H1 (cell line): ENCODE measurements at regions not wholly inside any gene's neighbourhood (a gene's known extent, or its start where the extent isn't known, plus 50 kb on each side); places are given as distances from the start of the nearest gene placed in this dataset.

ENCODE experiments used
- CTCF ChIA-PET: fragments of 300-600 bp; sonication (Branson Sonifier 250); formaldehyde crosslinking; loops from one replicate; lab custom pipeline; 2021; ENCODE audit not compliant: partially characterized antibody; lab: Charles Lee
- POLR2A ChIA-PET: fragments of 300-600 bp; sonication (Branson Sonifier 250); formaldehyde crosslinking; loops from one replicate; lab custom pipeline; 2021; ENCODE audit warnings: inconsistent platforms; ENCODE audit not compliant: partially characterized antibody; lab: Charles Lee
- DNase-seq, 2 experiments: peaks; one replicate each; pipeline versions ENCODE4 v3.0.0 to v3.0.0-alpha.2; 2010 to 2022; ENCODE audit warnings: low spot score in 2 of 2, low read depth in 1 of 2, mixed read lengths in 1 of 2
- FAIRE-seq: peaks from 2 replicates; lab custom pipeline; 2011; peaks lifted over from hg19 to GRCh38; lab: Jason Lieb, UNC
- H2AFZ ChIP-seq: 2 replicates; pipeline ENCODE4 v1.8.1; 2012; ENCODE audit warnings: low read length, inconsistent platforms
- H2AK5ac ChIP-seq: 2 replicates; pipeline ENCODE4 v1.6.1; 2013; ENCODE audit warnings: low read depth, low read length
- H2BK120ac ChIP-seq: replicated peaks from 2 replicates; pipeline ENCODE3; 2013; ENCODE audit warnings: low read depth, low read length, inconsistent platforms
- H2BK12ac ChIP-seq: 2 replicates; pipeline ENCODE4 v1.6.1; 2013; ENCODE audit warnings: low read depth, low read length
- H2BK15ac ChIP-seq: 2 replicates; pipeline ENCODE4 v1.6.1; 2013; ENCODE audit warnings: low read length
- H2BK20ac ChIP-seq: 2 replicates; pipeline ENCODE4 v1.6.1; 2013; ENCODE audit warnings: low read length
- H2BK5ac ChIP-seq: 2 replicates; pipeline ENCODE4 v1.6.1; 2013; ENCODE audit warnings: low read depth, low read length
- H3K14ac ChIP-seq: 2 replicates; pipeline ENCODE4 v1.6.1; 2013; ENCODE audit warnings: inconsistent platforms; ENCODE audit not compliant: insufficient read length
- H3K18ac ChIP-seq: 2 replicates; pipeline ENCODE4 v1.6.1; 2013; ENCODE audit warnings: low read length; ENCODE audit errors: extremely low read depth
- H3K23ac ChIP-seq: 2 replicates; pipeline ENCODE4 v1.6.1; 2013; ENCODE audit warnings: inconsistent platforms; ENCODE audit not compliant: insufficient read length
- H3K23me2 ChIP-seq: 2 replicates; pipeline ENCODE4 v1.6.1; 2013; ENCODE audit warnings: low read depth, low read length
- H3K27ac ChIP-seq: 2 replicates; pipeline ENCODE4 v1.6.1; 2011; ENCODE audit warnings: low read depth, low read length, inconsistent platforms
- H3K27me3 ChIP-seq, 4 experiments: replicated peaks in 1 of 4; 1 replicate in 1 of 4; 2 replicates in 3 of 4; pipeline versions ENCODE4 v1.6.1 to v1.8.1; 2011 to 2013; ENCODE audit warnings: low read length in 3 of 4, mild to moderate bottlenecking in 3 of 4, inconsistent platforms in 2 of 4, mixed read lengths in 2 of 4, moderate library complexity in 1 of 4; ENCODE audit not compliant: control insufficient read depth in 3 of 4, insufficient read depth in 3 of 4; ENCODE audit errors: extremely low read depth in 1 of 4
- H3K36me3 ChIP-seq, 4 experiments: 2 replicates each; pipeline versions ENCODE4 v1.6.1 to v1.8.1; 2011 to 2013; ENCODE audit warnings: mild to moderate bottlenecking in 4 of 4, low read length in 3 of 4, moderate library complexity in 2 of 4, control low read depth in 1 of 4, inconsistent platforms in 1 of 4; ENCODE audit not compliant: insufficient read depth in 4 of 4, control insufficient read depth in 2 of 4
- H3K4ac ChIP-seq: replicated peaks from 2 replicates; pipeline ENCODE3; 2013; ENCODE audit warnings: low read length, low read depth, mixed read lengths, inconsistent platforms; ENCODE audit not compliant: insufficient read length
- H3K4me1 ChIP-seq, 4 experiments: replicated peaks in 1 of 4; 1 replicate in 1 of 4; 2 replicates in 3 of 4; pipeline versions ENCODE4 v1.6.1 to v1.8.1; 2011 to 2013; ENCODE audit warnings: low read length in 3 of 4, inconsistent platforms in 2 of 4, mixed read lengths in 1 of 4; ENCODE audit not compliant: insufficient read depth in 4 of 4, control insufficient read depth in 3 of 4
- H3K4me2 ChIP-seq, 2 experiments: 2 replicates each; pipeline versions ENCODE4 v1.6.1 to v1.8.1; 2011 to 2013; ENCODE audit warnings: low read depth in 2 of 2, low read length in 2 of 2, control low read depth in 1 of 2, inconsistent platforms in 1 of 2, mild to moderate bottlenecking in 1 of 2; ENCODE audit not compliant: insufficient read depth in 1 of 2
- H3K4me3 ChIP-seq, 4 experiments: fragments of 200-600, 300-600 bp in 1 of 4; sonication (generic), shearing (Covaris generic), sonication (Bioruptor Twin) in 1 of 4; 2 replicates each; pipeline versions ENCODE4 v1.5.1 to v1.8.1; 2011 to 2016; ENCODE audit warnings: low read length in 4 of 4, low read depth in 3 of 4, control low read depth in 2 of 4, inconsistent platforms in 2 of 4, mild to moderate bottlenecking in 2 of 4, mixed read lengths in 1 of 4, moderate library complexity in 1 of 4; ENCODE audit not compliant: insufficient read depth in 2 of 4; ENCODE audit errors: extremely low read depth in 1 of 4
- H3K56ac ChIP-seq: replicated peaks from 2 replicates; pipeline ENCODE3; 2013; ENCODE audit warnings: low read depth, mild to moderate bottlenecking, mixed read lengths, low read length, inconsistent platforms; ENCODE audit not compliant: insufficient read length
- H3K79me1 ChIP-seq: 2 replicates; pipeline ENCODE4 v1.6.1; 2013; ENCODE audit warnings: low read depth, low read length, control low read depth
- H3K79me2 ChIP-seq, 2 experiments: 2 replicates each; pipeline versions ENCODE4 v1.6.1 to v1.8.1; 2012 to 2013; ENCODE audit warnings: low read length in 2 of 2, mild to moderate bottlenecking in 2 of 2, inconsistent platforms in 1 of 2; ENCODE audit not compliant: insufficient read depth in 2 of 2, control insufficient read depth in 1 of 2
- H3K9ac ChIP-seq, 4 experiments: replicated peaks in 1 of 4; 1 replicate in 1 of 4; 2 replicates in 3 of 4; pipeline versions ENCODE4 v1.6.1 to v1.8.1; 2011 to 2013; ENCODE audit warnings: low read depth in 3 of 4, low read length in 3 of 4, control low read depth in 2 of 4, mild to moderate bottlenecking in 2 of 4, moderate library complexity in 2 of 4, inconsistent platforms in 1 of 4; ENCODE audit errors: extremely low read depth in 1 of 4
- H3K9me3 ChIP-seq, 2 experiments: 2 replicates each; pipeline versions ENCODE4 v1.6.1 to v1.8.1; 2012 to 2013; ENCODE audit warnings: mild to moderate bottlenecking in 2 of 2, moderate library complexity in 2 of 2, control low read depth in 1 of 2, inconsistent platforms in 1 of 2, low read depth in 1 of 2, low read length in 1 of 2, mixed read lengths in 1 of 2; ENCODE audit not compliant: insufficient read depth in 2 of 2
- H4K20me1 ChIP-seq, 2 experiments: replicated peaks in 1 of 2; 2 replicates each; pipeline versions ENCODE3 to v1.8.1; 2011 to 2013; ENCODE audit warnings: inconsistent platforms in 2 of 2, low read length in 2 of 2, mild to moderate bottlenecking in 1 of 2; ENCODE audit not compliant: insufficient read depth in 2 of 2, control insufficient read depth in 1 of 2
- H4K5ac ChIP-seq: 2 replicates; pipeline ENCODE4 v1.6.1; 2013; ENCODE audit warnings: low read length, low read depth, mixed read lengths, inconsistent platforms; ENCODE audit not compliant: insufficient read length
- H4K8ac ChIP-seq: 2 replicates; pipeline ENCODE4 v1.8.0; 2013; ENCODE audit warnings: mild to moderate bottlenecking, moderate library complexity, low read length, inconsistent platforms; ENCODE audit not compliant: insufficient read depth; ENCODE audit errors: extremely low read depth
- H4K91ac ChIP-seq: replicated peaks from 2 replicates; pipeline ENCODE3; 2013; ENCODE audit warnings: low read length, mixed read lengths, inconsistent platforms; ENCODE audit not compliant: insufficient read length
- CBX8 ChIP-seq: fragments of 300-800, 300-1000 bp; sonication (generic); IDR thresholded peaks from 2 replicates; pipeline ENCODE4 v1.7.1; 2016; ENCODE audit warnings: low read depth, low read length, borderline replicate concordance
- EP300 ChIP-seq, 2 experiments: IDR thresholded peaks; 1 replicate in 1 of 2; 2 replicates in 1 of 2; pipeline ENCODE4 v1.6.1; 2011 to 2012; ENCODE audit warnings: low read depth in 2 of 2, low read length in 2 of 2, mild to moderate bottlenecking in 2 of 2, borderline replicate concordance in 1 of 2, inconsistent platforms in 1 of 2, moderate library complexity in 1 of 2
- EZH2 ChIP-seq: fragments of 200-600 bp; sonication (generic); IDR thresholded peaks from 2 replicates; pipeline ENCODE4 v1.7.1; 2012; ENCODE audit warnings: low read depth, mild to moderate bottlenecking, moderate library complexity, low read length, inconsistent platforms; ENCODE audit not compliant: severe bottlenecking
- JUN ChIP-seq: IDR thresholded peaks from 2 replicates; pipeline ENCODE4 v1.6.1; 2011; ENCODE audit warnings: low read depth, mild to moderate bottlenecking, improper control_type of control experiment, low read length
- KDM1A ChIP-seq: fragments of 200-600, 300-600 bp; sonication (generic); IDR thresholded peaks from 2 replicates; pipeline ENCODE4 v1.7.1; 2016; ENCODE audit warnings: mild to moderate bottlenecking, low read length, borderline replicate concordance
- NRF1 ChIP-seq: IDR thresholded peaks from 2 replicates; pipeline ENCODE4 v1.6.1; 2011; ENCODE audit warnings: mild to moderate bottlenecking, low read depth, low read length, improper control_type of control experiment
- SAP30 ChIP-seq: fragments of 300-600 bp; sonication (generic); IDR thresholded peaks from 2 replicates; pipeline ENCODE4 v1.7.1; 2012; ENCODE audit warnings: low read length, moderate library complexity, mild to moderate bottlenecking, inconsistent platforms; ENCODE audit not compliant: insufficient read depth, insufficient replicate concordance
- TAF7 ChIP-seq: optimal IDR thresholded peaks from 2 replicates; pipeline ENCODE3; 2011; ENCODE audit warnings: low read depth, mild to moderate bottlenecking, inconsistent platforms, low read length, moderate library complexity, borderline replicate concordance
- TBP ChIP-seq: IDR thresholded peaks from 2 replicates; pipeline ENCODE4 v1.6.1; 2011; ENCODE audit warnings: low read depth, low read length, improper control_type of control experiment
- TEAD4 ChIP-seq: IDR thresholded peaks from 2 replicates; pipeline ENCODE4 v1.6.1; 2012; ENCODE audit warnings: low read depth, low read length, inconsistent platforms, mixed read lengths
- WGBS, 2 experiments: shearing (Covaris generic) in 1 of 2; methylation state at CpG; one replicate each; pipeline versions ENCODE4 v1.1.6 to v1.1.7; 2013 to 2015; ENCODE audit warnings: low lambda C conversion rate in 2 of 2, mixed read lengths in 2 of 2, inconsistent platforms in 1 of 2, low coverage in 1 of 2, missing lambda C conversion rate in 1 of 2; ENCODE audit not compliant: insufficient replicate concordance in 2 of 2, insufficient coverage in 1 of 2, insufficient read length in 1 of 2; ENCODE audit errors: extremely low coverage in 1 of 2, missing lambda C conversion rate in 1 of 2; 5-methylcytosine and 5-hydroxymethylcytosine counted together
- TF ChIP-seq, protein P1 (sequence below): IDR thresholded peaks from 2 replicates; pipeline ENCODE4 v1.6.1; 2011; ENCODE audit warnings: low read length, improper control_type of control experiment

DNA sequence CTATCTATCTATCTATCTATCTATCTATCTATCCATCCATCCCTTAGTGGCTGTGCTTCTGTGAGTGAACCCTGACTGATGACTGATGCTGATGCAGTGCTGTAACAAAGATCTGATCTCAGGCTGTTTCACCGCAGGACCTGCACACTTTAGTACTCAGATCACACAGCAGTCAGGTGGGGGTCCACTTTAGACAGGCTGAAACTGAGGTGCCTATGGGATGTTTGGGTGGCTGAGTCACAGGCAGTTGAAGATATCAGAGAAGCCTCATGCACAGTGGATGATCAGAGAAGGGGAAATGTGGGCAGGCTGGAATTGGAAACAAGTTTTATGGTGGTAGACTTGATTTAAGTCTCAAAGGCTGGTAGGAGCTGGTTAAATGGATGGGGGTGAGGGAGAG is 156.4 kb downstream of the INSIG2 start:
- no peaks in the 10 kb centered on the region; the same call in 1 of the 2 replicates for H3K23me2 ChIP-seq
- H3K79me2 ChIP-seq = no peaks in the 10 kb centered on the region
- H3K79me1 ChIP-seq = no peaks in the 10 kb centered on the region
- no peak overlapping the region for H3K14ac ChIP-seq
- H2BK12ac ChIP-seq = no peak overlapping the region
- H4K91ac ChIP-seq = no peak overlapping the region
- H2BK20ac ChIP-seq = no peak overlapping the region
- TF ChIP-seq, protein P1, sequence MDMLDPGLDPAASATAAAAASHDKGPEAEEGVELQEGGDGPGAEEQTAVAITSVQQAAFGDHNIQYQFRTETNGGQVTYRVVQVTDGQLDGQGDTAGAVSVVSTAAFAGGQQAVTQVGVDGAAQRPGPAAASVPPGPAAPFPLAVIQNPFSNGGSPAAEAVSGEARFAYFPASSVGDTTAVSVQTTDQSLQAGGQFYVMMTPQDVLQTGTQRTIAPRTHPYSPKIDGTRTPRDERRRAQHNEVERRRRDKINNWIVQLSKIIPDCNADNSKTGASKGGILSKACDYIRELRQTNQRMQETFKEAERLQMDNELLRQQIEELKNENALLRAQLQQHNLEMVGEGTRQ = no peak
- no peak for TF ChIP-seq KDM1A
- TF ChIP-seq CBX8 = no peak
- no peak for TF ChIP-seq NRF1
- no peak for TF ChIP-seq TBP
- no peak for TF ChIP-seq EZH2
- TF ChIP-seq TEAD4 = no peak
- no peak for TF ChIP-seq TAF7
- TF ChIP-seq SAP30 = no peak
- TF ChIP-seq JUN = no peak
- TF ChIP-seq EP300 (IDR thresholded peaks at IDR 0.05; ENCODE audit: borderline replicate concordance in 1 of 2, low read depth in 2 of 2, low read length in 2 of 2) = no peak
- FAIRE-seq (no peak), DNase-seq (no peak)
- H3K18ac ChIP-seq = no peak overlapping the region
- H3K27ac ChIP-seq = no peak overlapping the region
- no peak overlapping the region for H4K5ac ChIP-seq
- no peak overlapping the region for H4K8ac ChIP-seq
- H3K4me1 ChIP-seq = peaks cover 0 to 3% (median 0%) of the 10 kb centered on the region in 4 experiments; a peak in 2 of 7 replicates
- H2BK5ac ChIP-seq = no peak overlapping the region
- H2AFZ ChIP-seq = no peak overlapping the region
- no peak overlapping the region for H3K4me3 ChIP-seq
- 0 out of 4 replicates have a peak, but pooled peaks cover 0 to under 1% of the 10 kb centered on the region in 2 experiments for H3K9me3 ChIP-seq
- WGBS, 2 experiments = 94% methylated on average over 1 of the region's 1 CpG; no CpG with 5 or more reads in 1 of the 2 experiments
- H3K23ac ChIP-seq = no peak overlapping the region
- H2BK120ac ChIP-seq = no peak overlapping the region
- H3K4me2 ChIP-seq = no peak overlapping the region
- no peaks in the 10 kb centered on the region for H4K20me1 ChIP-seq
- CTCF ChIA-PET = interaction anchor here (0.6 to 3.7 kb wide), 4 partner anchors 8 to 33 kb away, joined by 3 to 12 read pairs (median 7); no protein-coding TSS in a partner anchor
- POLR2A ChIA-PET = interaction anchor here (1.4 kb wide), 1 partner anchor 11 kb away, joined by 3 read pairs; no protein-coding TSS in a partner anchor
- no peak overlapping the region for H3K9ac ChIP-seq
- H3K4ac ChIP-seq = no peak overlapping the region
- no peak overlapping the region for H3K56ac ChIP-seq
- no peak overlapping the region for H2AK5ac ChIP-seq
- H3K36me3 ChIP-seq = no peaks in the 10 kb centered on the region
- H2BK15ac ChIP-seq = no peak overlapping the region
- H3K27me3 ChIP-seq = no peaks in the 10 kb centered on the region; a peak in 2 of 7 replicates
